HCT116 (cell line): ENCODE measurements at regions not wholly inside any gene's neighbourhood (a gene's known extent, or its start where the extent isn't known, plus 50 kb on each side); places are given as distances from the start of the nearest gene placed in this dataset.

Experiments used
- CTCF ChIP-seq, 3 experiments: fragments of 200-600 bp in 1 of 3; sonication (generic) in 1 of 3; IDR thresholded peaks in 2 of 3; conservative IDR thresholded peaks in 1 of 3; 2 replicates each; pipeline ENCODE4 v1.5.1; 2012 to 2017; ENCODE audit warnings: low read depth in 2 of 3, low read length in 2 of 3, antibody characterized with exemption in 1 of 3, borderline replicate concordance in 1 of 3, control low read depth in 1 of 3, mild to moderate bottlenecking in 1 of 3, mixed read lengths in 1 of 3, mixed run types in 1 of 3, moderate library complexity in 1 of 3; ENCODE audit not compliant: insufficient read depth in 1 of 3
- EZH2 ChIP-seq: fragments of 200-600 bp; sonication (generic); IDR thresholded peaks from 2 replicates; pipeline ENCODE4 v1.6.1; 2017; ENCODE audit warnings: antibody characterized with exemption, mixed run types

GRCh38 chr9:73091909-73092308, 59.8 kb upstream of the ANXA1 start:
- no peak for TF ChIP-seq CTCF (IDR thresholded peaks at IDR 0.05 in 2 of 3, conservative IDR thresholded peaks at IDR 0.05 in 1 of 3; ENCODE audit: borderline replicate concordance in 1 of 3, insufficient read depth in 1 of 3, low read depth in 2 of 3, low read length in 2 of 3)
- TF ChIP-seq EZH2: no peak
